Glutamatergic neuron (in vitro differentiated cells): ENCODE measurements at regions not wholly inside any gene's neighbourhood (a gene's known extent, or its start where the extent isn't known, plus 50 kb on each side); places are given as distances from the start of the nearest gene placed in this dataset.
"Not testable (repeated sequence)": the region's sequence is repeated elsewhere in the genome, so short reads cannot be mapped to it uniquely, and the experiment has no call there.

Experiments
- DNase-seq: peaks from one replicate; pipeline ENCODE4 v3.0.0; 2022
- H3K27ac Mint-ChIP-seq: one replicate; pipeline ENCODE4 v1.8.0; 2020; ENCODE audit warnings: mild to moderate bottlenecking, mixed read lengths, inconsistent platforms; ENCODE audit not compliant: unreplicated experiment
- H3K27me3 Mint-ChIP-seq: one replicate; pipeline ENCODE4 v1.8.0; 2020; ENCODE audit warnings: mild to moderate bottlenecking, moderate library complexity, mixed read lengths, inconsistent platforms; ENCODE audit not compliant: unreplicated experiment
- H3K36me3 Mint-ChIP-seq: one replicate; pipeline ENCODE4 v1.8.0; 2020; ENCODE audit warnings: mild to moderate bottlenecking, mixed read lengths, inconsistent platforms; ENCODE audit not compliant: unreplicated experiment
- H3K4me1 Mint-ChIP-seq: one replicate; pipeline ENCODE4 v1.8.0; 2020; ENCODE audit warnings: mild to moderate bottlenecking, low read depth, mixed read lengths, inconsistent platforms; ENCODE audit not compliant: unreplicated experiment
- H3K4me3 Mint-ChIP-seq: one replicate; pipeline ENCODE4 v1.8.0; 2020; ENCODE audit warnings: mild to moderate bottlenecking, mixed read lengths, inconsistent platforms; ENCODE audit not compliant: unreplicated experiment
- H3K9me3 Mint-ChIP-seq: one replicate; pipeline ENCODE4 v1.8.0; 2020; ENCODE audit warnings: mild to moderate bottlenecking, moderate library complexity, mixed read lengths, inconsistent platforms; ENCODE audit not compliant: unreplicated experiment
- CTCF ChIP-seq: fragments of 200-600 bp; sonication (generic); IDR thresholded peaks from one replicate; pipeline ENCODE4 v1.5.0; 2021; ENCODE audit not compliant: partially characterized antibody, unreplicated experiment

- Mint-ChIP-seq H3K4me1 (no peaks in the 10 kb centered on the region), H3K27ac (no peak overlapping the region), H3K36me3 (no peaks in the 10 kb centered on the region), H3K27me3 (no peaks in the 10 kb centered on the region), H3K4me3 (no peak overlapping the region), H3K9me3 (peaks cover 2% of the 10 kb centered on the region)
- DNase-seq: no peak
- no peak for TF ChIP-seq CTCF
Measured at GRCh38 chr3:4158329-4158728, 144.8 kb upstream of the SETMAR start.

GRCh38 chr3:4162096-4162495 lies 141.1 kb upstream of the SETMAR start:
- no peaks in the 10 kb centered on the region for H3K4me1 Mint-ChIP-seq
- no peak overlapping the region for H3K27ac Mint-ChIP-seq
- peaks cover 7% of the 10 kb centered on the region for H3K9me3 Mint-ChIP-seq
- H3K36me3 Mint-ChIP-seq: no peaks in the 10 kb centered on the region
- DNase-seq: no peak
- H3K27me3 Mint-ChIP-seq: no peaks in the 10 kb centered on the region
- H3K4me3 Mint-ChIP-seq: no peak overlapping the region
- TF ChIP-seq CTCF: no peak

- DNase-seq: no peak
- H3K4me3 Mint-ChIP-seq: no peak overlapping the region
- no peak for TF ChIP-seq CTCF
- no peaks in the 10 kb centered on the region for H3K36me3 Mint-ChIP-seq
- H3K4me1 Mint-ChIP-seq: no peaks in the 10 kb centered on the region
- peaks cover 7% of the 10 kb centered on the region for H3K9me3 Mint-ChIP-seq
- H3K27me3 Mint-ChIP-seq: no peaks in the 10 kb centered on the region
- H3K27ac Mint-ChIP-seq: no peak overlapping the region
Measured at GRCh38 chr3:4163011-4163410, 140.2 kb upstream of the SETMAR start.

- Mint-ChIP-seq H3K9me3 (peaks cover 7% of the 10 kb centered on the region), H3K36me3 (no peaks in the 10 kb centered on the region), H3K27ac (no peak overlapping the region), H3K27me3 (no peaks in the 10 kb centered on the region), H3K4me1 (no peaks in the 10 kb centered on the region), H3K4me3 (no peak overlapping the region)
- no peak for DNase-seq
- no peak for TF ChIP-seq CTCF
Measured at GRCh38 chr3:4166540-4166939, 136.6 kb upstream of the SETMAR start.

- not testable (repeated sequence) for DNase-seq, H3K4me3 Mint-ChIP-seq, H3K36me3 Mint-ChIP-seq, H3K27me3 Mint-ChIP-seq, H3K9me3 Mint-ChIP-seq, H3K27ac Mint-ChIP-seq, H3K4me1 Mint-ChIP-seq
Measured at GRCh38 chr3:4167230-4167629, 135.9 kb upstream of the SETMAR start.

GRCh38 chr3:4174791-4175190 lies 128.4 kb upstream of the SETMAR start:
- no peak for TF ChIP-seq CTCF
- no peak overlapping the region for H3K4me3 Mint-ChIP-seq
- no peak for DNase-seq
- H3K27me3 Mint-ChIP-seq: peaks cover 4% of the 10 kb centered on the region
- no peak overlapping the region for H3K27ac Mint-ChIP-seq
- H3K9me3 Mint-ChIP-seq: peaks cover 11% of the 10 kb centered on the region
- no peaks in the 10 kb centered on the region for H3K36me3 Mint-ChIP-seq
- H3K4me1 Mint-ChIP-seq: no peaks in the 10 kb centered on the region
